ELR (cell line): ENCODE measurements at regions not wholly inside any gene's neighbourhood (a gene's known extent, or its start where the extent isn't known, plus 50 kb on each side); places are given as distances from the start of the nearest gene placed in this dataset.

ENCODE experiments used
- DNase-seq: peaks from one replicate; pipeline ENCODE4 v3.0.0-alpha.2; 2015; ENCODE audit warnings: low read depth

- DNase-seq, result peak; percentile 3
Measured at GRCh38 chr6:8530785-8531435, 95.6 kb upstream of the SLC35B3 start.

- DNase-seq, result no peak
Measured at GRCh38 chr6:8529250-8529649, 93.9 kb upstream of the SLC35B3 start.

GRCh38 chr6:8527818-8528217 lies 92.5 kb upstream of the SLC35B3 start:
- no peak for DNase-seq

GRCh38 chr6:8526624-8527023 lies 91.3 kb upstream of the SLC35B3 start:
- DNase-seq, result no peak

GRCh38 chr6:8525370-8525769 lies 90.0 kb upstream of the SLC35B3 start:
- no peak for DNase-seq

GRCh38 chr6:8513174-8513573 lies 77.8 kb upstream of the SLC35B3 start:
- DNase-seq, result no peak

- no peak for DNase-seq
Measured at GRCh38 chr6:8507286-8507685, 71.9 kb upstream of the SLC35B3 start.

GRCh38 chr6:8506126-8506525 lies 70.8 kb upstream of the SLC35B3 start:
- DNase-seq, result no peak

- peak; percentile 12 for DNase-seq
Measured at GRCh38 chr6:8499540-8499939, 64.2 kb upstream of the SLC35B3 start.

- DNase-seq, result no peak
Measured at GRCh38 chr6:8494730-8495129, 59.4 kb upstream of the SLC35B3 start.

- no peak for DNase-seq
Measured at GRCh38 chr6:8492536-8493133, 57.3 kb upstream of the SLC35B3 start.
